Smooth muscle cell (in vitro differentiated cells): ENCODE measurements at regions not wholly inside any gene's neighbourhood (a gene's known extent, or its start where the extent isn't known, plus 50 kb on each side); places are given as distances from the start of the nearest gene placed in this dataset.
"Not testable (repeated sequence)": the region's sequence is repeated elsewhere in the genome, so short reads cannot be mapped to it uniquely, and the experiment has no call there.

Experiments used
- DNase-seq: peaks from one replicate; lab custom pipeline; 2025; ENCODE audit not compliant: unreplicated experiment; lab: John Stamatoyannopoulos, UW
- H2AFZ ChIP-seq: fragments of 200-600 bp; sonication (generic); 2 replicates; pipeline ENCODE4 v1.6.0; 2016; ENCODE audit warnings: antibody characterized with exemption, low read depth, mild to moderate bottlenecking
- H3F3A ChIP-seq: fragments of 200-600 bp; sonication (generic); 2 replicates; pipeline ENCODE4 v1.6.0; 2017; ENCODE audit warnings: antibody characterized with exemption, low read depth
- H3K27ac ChIP-seq: fragments of 200-600 bp; sonication (generic); 2 replicates; pipeline ENCODE4 v1.5.1; 2016; ENCODE audit warnings: low read depth, mild to moderate bottlenecking
- H3K27me3 ChIP-seq: fragments of 200-600 bp; sonication (generic); 2 replicates; pipeline ENCODE4 v1.6.1; 2016; ENCODE audit warnings: low read depth, mild to moderate bottlenecking
- H3K36me3 ChIP-seq: fragments of 200-600 bp; sonication (generic); 2 replicates; pipeline ENCODE4 v1.5.1; 2016; ENCODE audit warnings: low read depth
- H3K4me1 ChIP-seq: fragments of 200-600 bp; sonication (generic); 2 replicates; pipeline ENCODE4 v1.5.1; 2016; ENCODE audit warnings: low read depth
- H3K4me2 ChIP-seq: fragments of 200-600 bp; sonication (generic); 2 replicates; pipeline ENCODE4 v1.6.0; 2016; ENCODE audit warnings: mild to moderate bottlenecking
- H3K4me3 ChIP-seq: fragments of 200-600 bp; sonication (generic); 2 replicates; pipeline ENCODE4 v1.5.1; 2016; ENCODE audit warnings: mild to moderate bottlenecking
- H3K79me2 ChIP-seq: fragments of 200-600 bp; sonication (generic); 2 replicates; pipeline ENCODE4 v1.6.0; 2016; ENCODE audit warnings: low read depth, mild to moderate bottlenecking
- H3K9ac ChIP-seq: fragments of 200-600 bp; sonication (generic); 2 replicates; pipeline ENCODE4 v1.6.0; 2016; ENCODE audit warnings: low read depth
- H3K9me3 ChIP-seq: fragments of 200-600 bp; sonication (generic); replicated peaks from 2 replicates; pipeline ENCODE4 v1.5.1; 2016; ENCODE audit warnings: low read depth
- H4K20me1 ChIP-seq: fragments of 200-600 bp; sonication (generic); 2 replicates; pipeline ENCODE4 v1.6.0; 2016; ENCODE audit warnings: low read depth
- CTCF ChIP-seq: fragments of 200-600 bp; sonication (generic); IDR thresholded peaks from 2 replicates; pipeline ENCODE4 v1.5.1; 2017; ENCODE audit warnings: borderline replicate concordance, mild to moderate bottlenecking, antibody characterized with exemption; ENCODE audit not compliant: insufficient read depth, poor library complexity, severe bottlenecking
- WGBS: methylation state at CpG from one replicate; pipeline ENCODE4 v1.1.7; 2016; ENCODE audit warnings: low lambda C conversion rate; 5-methylcytosine and 5-hydroxymethylcytosine counted together

GRCh38 chr1:53398576-53399365 lies 60.4 kb upstream of the DMRTB1 start:
- no peaks in the 10 kb centered on the region for H4K20me1 ChIP-seq
- no peaks in the 10 kb centered on the region for H3K9me3 ChIP-seq
- H3K4me2 ChIP-seq, result no peak overlapping the region
- no peak overlapping the region for H3K4me3 ChIP-seq
- H3K27ac ChIP-seq, result no peak overlapping the region
- WGBS, result 92% methylated on average over 20 of the region's 20 CpGs
- H3K36me3 ChIP-seq, result no peaks in the 10 kb centered on the region
- H2AFZ ChIP-seq, result no peak overlapping the region
- H3K9ac ChIP-seq, result no peak overlapping the region
- H3K79me2 ChIP-seq, result no peaks in the 10 kb centered on the region
- no peaks in the 10 kb centered on the region for H3K4me1 ChIP-seq
- H3F3A ChIP-seq, result no peaks in the 10 kb centered on the region
- DNase-seq, result no peak
- TF ChIP-seq CTCF, result no peak
- no peaks in the 10 kb centered on the region for H3K27me3 ChIP-seq

- H3K4me1 ChIP-seq, result not testable (repeated sequence)
Measured at GRCh38 chr1:53399370-53400133, 59.6 kb upstream of the DMRTB1 start.

GRCh38 chr1:53400761-53401674 lies 58.2 kb upstream of the DMRTB1 start:
- Histone ChIP-seq H4K20me1 (no peaks in the 10 kb centered on the region), H3K4me1 (no peaks in the 10 kb centered on the region), H3K9me3 (no peaks in the 10 kb centered on the region), H3K79me2 (no peaks in the 10 kb centered on the region), H3K27ac (peak overlapping the region; percentile 46), H3K4me3 (no peak overlapping the region), H3K27me3 (peaks cover 3% of the 10 kb centered on the region), H3K36me3 (no peaks in the 10 kb centered on the region), H2AFZ (peak overlapping the region; percentile 66), H3F3A (no peaks in the 10 kb centered on the region), H3K4me2 (peak overlapping the region; percentile 24), H3K9ac (no peak overlapping the region)
- WGBS, result 74% methylated on average over 14 of the region's 14 CpGs
- DNase-seq, result no peak
- TF ChIP-seq CTCF, result no peak

More at GRCh38 chr1:53399370-53400133, 59.6 kb upstream of the DMRTB1 start:
- DNase-seq, H3K9ac ChIP-seq, H2AFZ ChIP-seq, H3K27me3 ChIP-seq, H3K79me2 ChIP-seq, H3K4me2 ChIP-seq, H4K20me1 ChIP-seq, H3K4me3 ChIP-seq, H3K27ac ChIP-seq, H3K36me3 ChIP-seq, H3F3A ChIP-seq, H3K9me3 ChIP-seq: not testable (repeated sequence)
- WGBS, result 94% methylated on average over 15 of the region's 15 CpGs
